GM12878 (cell line): ENCODE measurements at regions not wholly inside any gene's neighbourhood (a gene's known extent, or its start where the extent isn't known, plus 50 kb on each side); places are given as distances from the start of the nearest gene placed in this dataset.

Experiments
- ATAC-seq: fragments of 200-7000 bp; cut with Tn5 transposase; 3 replicates; pipeline ENCODE4 v1.9.1; 2020; ENCODE audit warnings: mild to moderate bottlenecking, moderate library complexity
- BruUV-seq: library from RNA; stranded (reverse); fragments of 400-500 nt; replicated peaks from 2 replicates; lab custom pipeline; 2021; lab: Mats Ljungman, UMichigan
- CTCF ChIA-PET: fragments of 300-600 bp; sonication (Branson Sonifier 250); formaldehyde crosslinking; extraction: SDS; loops from one replicate; lab custom pipeline; 2021; ENCODE audit warnings: inconsistent platforms; lab: Yijun Ruan, JAX
- POLR2A ChIA-PET: fragments of 350-600 bp; formaldehyde crosslinking; extraction: SDS; loops from one replicate; lab custom pipeline; 2021; ENCODE audit warnings: inconsistent platforms; lab: Charles Lee
- RAD21 ChIA-PET: fragments of 300-600 bp; sonication (Branson Sonifier 250); formaldehyde crosslinking; loops from one replicate; lab custom pipeline; 2023; ENCODE audit warnings: antibody characterized with exemption; ENCODE audit not compliant: unreplicated experiment; lab: Charles Lee
- SMC1A ChIA-PET: fragments of 300-600 bp; sonication (Branson Sonifier 250); formaldehyde crosslinking; loops from one replicate; lab custom pipeline; 2023; ENCODE audit not compliant: unreplicated experiment, uncharacterized antibody; lab: Charles Lee
- DNase-seq: peaks from one replicate; pipeline ENCODE4 v3.0.0-alpha.2; 2011; ENCODE audit warnings: low read depth, low spot score
- FAIRE-seq: peaks from 3 replicates; lab custom pipeline; 2011; peaks lifted over from hg19 to GRCh38; lab: Jason Lieb, UNC
- H2AFZ ChIP-seq: 2 replicates; pipeline ENCODE4 v1.6.0; 2011; ENCODE audit warnings: low read depth, low read length, control low read depth; ENCODE audit not compliant: control insufficient read depth
- H3K27ac ChIP-seq: 2 replicates; pipeline ENCODE4 v1.5.1; 2011; ENCODE audit warnings: control low read depth; ENCODE audit not compliant: control insufficient read depth, insufficient read depth
- H3K27me3 ChIP-seq, 2 experiments: replicated peaks in 1 of 2; 2 replicates each; pipeline versions ENCODE4 v1.6.0 to v1.6.1; 2011; ENCODE audit warnings: low read length in 1 of 2; ENCODE audit not compliant: control insufficient read depth in 2 of 2, insufficient read depth in 2 of 2
- H3K36me3 ChIP-seq, 2 experiments: 2 replicates each; pipeline ENCODE4 v1.5.1; 2011; ENCODE audit warnings: low read length in 1 of 2; ENCODE audit not compliant: control insufficient read depth in 2 of 2, insufficient read depth in 2 of 2
- H3K4me1 ChIP-seq: 2 replicates; pipeline ENCODE4 v1.6.1; 2011; ENCODE audit warnings: mild to moderate bottlenecking, low read length, moderate library complexity, mixed read lengths; ENCODE audit not compliant: control insufficient read depth, insufficient read depth
- H3K4me2 ChIP-seq: 2 replicates; pipeline ENCODE4 v1.6.0; 2011; ENCODE audit warnings: control low read depth; ENCODE audit not compliant: control insufficient read depth, insufficient read depth
- H3K4me3 ChIP-seq: fragments of 200-600 bp; sonication (generic); 2 replicates; pipeline ENCODE4 v1.5.1; 2016
- H3K79me2 ChIP-seq: 2 replicates; pipeline ENCODE4 v1.6.0; 2011; ENCODE audit warnings: low read length; ENCODE audit not compliant: control insufficient read depth, insufficient read depth
- H3K9ac ChIP-seq: 2 replicates; pipeline ENCODE4 v1.8.0; 2011; ENCODE audit warnings: low read length, control low read depth, mixed read lengths; ENCODE audit not compliant: control insufficient read depth, insufficient read depth
- H3K9me3 ChIP-seq: replicated peaks from 3 replicates; pipeline ENCODE4 v1.5.1; 2011; ENCODE audit warnings: mild to moderate bottlenecking, low read length; ENCODE audit not compliant: control insufficient read depth, insufficient read depth
- H4K20me1 ChIP-seq: 2 replicates; pipeline ENCODE4 v1.6.0; 2011; ENCODE audit not compliant: control insufficient read depth, insufficient read depth
- CHD1 ChIP-seq: IDR thresholded peaks from 2 replicates; pipeline ENCODE4 v1.6.1; 2012; ENCODE audit warnings: low read depth, low read length, improper control_type of control experiment
- CHD4 ChIP-seq: fragments of 200-600 bp; sonication (generic); IDR thresholded peaks from 2 replicates; pipeline ENCODE4 v1.6.1; 2016; ENCODE audit warnings: mild to moderate bottlenecking
- CREM ChIP-seq: IDR thresholded peaks from 2 replicates; pipeline ENCODE4 v1.6.1; 2014; ENCODE audit warnings: antibody characterized with exemption, low read depth
- HDGF ChIP-seq: fragments of 450-650 bp; IDR thresholded peaks from 2 replicates; pipeline ENCODE4 v1.6.1; 2016; ENCODE audit warnings: antibody characterized with exemption
- NRF1 ChIP-seq: conservative IDR thresholded peaks from 2 replicates; pipeline ENCODE4 v1.6.1; 2011; ENCODE audit warnings: mild to moderate bottlenecking, low read depth, low read length, improper control_type of control experiment
- SIN3A ChIP-seq: IDR thresholded peaks from 2 replicates; pipeline ENCODE4 v1.6.1; 2012; ENCODE audit warnings: low read depth, low read length, improper control_type of control experiment
- SMAD1 ChIP-seq: fragments of 450-650 bp; IDR thresholded peaks from 2 replicates; pipeline ENCODE4 v1.6.1; 2018; ENCODE audit warnings: mild to moderate bottlenecking, low read depth; ENCODE audit not compliant: partially characterized antibody
- SMC3 ChIP-seq: IDR thresholded peaks from 2 replicates; pipeline ENCODE4 v1.6.1; 2011; ENCODE audit warnings: low read length, improper control_type of control experiment, borderline replicate concordance
- SUZ12 ChIP-seq: fragments of 200-600 bp; sonication (generic); IDR thresholded peaks from one replicate; pipeline ENCODE4 v1.6.1; 2018; ENCODE audit warnings: antibody characterized with exemption, mild to moderate bottlenecking; ENCODE audit not compliant: unreplicated experiment
- TAF1 ChIP-seq: IDR thresholded peaks from 2 replicates; pipeline ENCODE4 v1.6.1; 2011; ENCODE audit warnings: mild to moderate bottlenecking, low read depth, low read length, borderline replicate concordance
- TCF7 ChIP-seq: IDR thresholded peaks from 2 replicates; pipeline ENCODE4 v1.6.1; 2014; ENCODE audit warnings: antibody characterized with exemption, borderline replicate concordance
- ZNF384 ChIP-seq: IDR thresholded peaks from 2 replicates; pipeline ENCODE4 v1.6.1; 2012; ENCODE audit warnings: low read depth, mild to moderate bottlenecking, low read length, improper control_type of control experiment, borderline replicate concordance
- ZSCAN29 ChIP-seq: fragments of 450-650 bp; IDR thresholded peaks from 2 replicates; pipeline ENCODE4 v1.6.1; 2017; ENCODE audit warnings: mild to moderate bottlenecking, moderate library complexity
- WGBS: methylation state at CpG from one replicate; pipeline ENCODE4 v1.1.6; 2016; ENCODE audit warnings: low lambda C conversion rate; ENCODE audit not compliant: insufficient replicate concordance, insufficient coverage; ENCODE audit errors: missing lambda C conversion rate; 5-methylcytosine and 5-hydroxymethylcytosine counted together
- in situ Hi-C: fragments of 300-500 bp; cut with MboI; formaldehyde crosslinking; loops from 9 replicates; pipeline ENCODE4 v1.14.3; 2018; ENCODE audit warnings: mixed read lengths
- intact Hi-C: fragments of 100-400 bp; cut with micrococcal nuclease; formaldehyde crosslinking; loops from one replicate; pipeline ENCODE4 v1.14.2; 2022; ENCODE audit not compliant: unreplicated experiment
- TF ChIP-seq, protein P1 (sequence below): IDR thresholded peaks from 2 replicates; pipeline ENCODE4 v1.6.1; 2012; ENCODE audit warnings: low read depth, low read length, improper control_type of control experiment

DNA sequence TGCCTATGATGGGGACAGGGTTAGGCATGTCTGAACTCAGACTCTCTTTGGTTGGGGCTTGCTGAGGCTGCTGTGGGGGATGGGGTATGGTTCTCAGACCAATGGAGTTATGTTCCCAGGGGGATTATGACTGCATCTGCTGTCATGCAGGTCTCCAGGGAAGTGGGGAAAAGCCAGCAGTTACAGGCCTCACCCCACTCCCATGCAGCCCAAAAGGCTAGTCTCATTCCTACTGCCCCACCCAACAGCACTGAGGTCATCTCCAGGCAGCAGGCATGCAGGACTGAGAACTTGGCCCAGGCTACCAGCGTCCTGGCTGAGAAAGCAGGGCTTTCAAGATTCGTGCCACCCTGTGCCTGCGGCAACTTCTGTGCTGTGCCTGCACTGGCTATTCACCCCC, 373.3 kb downstream of the HTR7 start:
- RAD21 ChIA-PET = no interaction called here
- Histone ChIP-seq H3K4me3 (no peak overlapping the region), H3K9me3 (no peaks in the 10 kb centered on the region), H2AFZ (no peak overlapping the region), H3K9ac (no peak overlapping the region), H4K20me1 (no peaks in the 10 kb centered on the region), H3K4me1 (no peaks in the 10 kb centered on the region), H3K4me2 (no peak overlapping the region), H3K79me2 (no peaks in the 10 kb centered on the region), H3K27ac (no peak overlapping the region), H3K27me3 (no peaks in the 10 kb centered on the region; a peak in 1 of 4 replicates), H3K36me3 (no peaks in the 10 kb centered on the region)
- SMC1A ChIA-PET = no interaction called here
- in situ Hi-C loops = no loop called here
- WGBS = 40% methylated on average over 3 of the region's 3 CpGs
- POLR2A ChIA-PET = no interaction called here
- DNase-seq = no peak
- ATAC-seq = no peak
- TF ChIP-seq ZNF384 (no peak), CHD1 (no peak), HDGF (no peak), TCF7 (no peak), CHD4 (no peak), SMC3 (no peak), TAF1 (no peak), SMAD1 (no peak), ZSCAN29 (no peak), SIN3A (no peak), SUZ12 (no peak), CREM (no peak), NRF1 (no peak)
- TF ChIP-seq, protein P1, sequence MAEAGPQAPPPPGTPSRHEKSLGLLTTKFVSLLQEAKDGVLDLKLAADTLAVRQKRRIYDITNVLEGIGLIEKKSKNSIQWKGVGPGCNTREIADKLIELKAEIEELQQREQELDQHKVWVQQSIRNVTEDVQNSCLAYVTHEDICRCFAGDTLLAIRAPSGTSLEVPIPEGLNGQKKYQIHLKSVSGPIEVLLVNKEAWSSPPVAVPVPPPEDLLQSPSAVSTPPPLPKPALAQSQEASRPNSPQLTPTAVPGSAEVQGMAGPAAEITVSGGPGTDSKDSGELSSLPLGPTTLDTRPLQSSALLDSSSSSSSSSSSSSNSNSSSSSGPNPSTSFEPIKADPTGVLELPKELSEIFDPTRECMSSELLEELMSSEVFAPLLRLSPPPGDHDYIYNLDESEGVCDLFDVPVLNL = no peak
- CTCF ChIA-PET = no interaction called here
- no TSS peak for BruUV-seq
- intact Hi-C loops = no loop called here
- no peak for FAIRE-seq
